Endothelial cell of umbilical vein (primary cell): ENCODE measurements at regions not wholly inside any gene's neighbourhood (a gene's known extent, or its start where the extent isn't known, plus 50 kb on each side); places are given as distances from the start of the nearest gene placed in this dataset.

ENCODE experiments used
- BruUV-seq: library from RNA; stranded (reverse); fragments of 400-500 nt; replicated peaks from 2 replicates; lab custom pipeline; 2021; lab: Mats Ljungman, UMichigan
- CTCF ChIA-PET: fragments of 300-600, 350-600 bp; sonication (Branson Sonifier 250); formaldehyde crosslinking; loops from one replicate; lab custom pipeline; 2021; ENCODE audit warnings: antibody characterized with exemption, inconsistent platforms; lab: Charles Lee
- POLR2A ChIA-PET: fragments of 300-600, 350-600 bp; sonication (Branson Sonifier 250); formaldehyde crosslinking; loops from one replicate; lab custom pipeline; 2021; ENCODE audit warnings: antibody characterized with exemption, inconsistent platforms; lab: Charles Lee
- DNase-seq: peaks from one replicate; pipeline ENCODE4 v3.0.0-alpha.2; 2011; ENCODE audit warnings: low read depth, low spot score
- FAIRE-seq: peaks from 2 replicates; lab custom pipeline; 2011; peaks lifted over from hg19 to GRCh38; lab: Jason Lieb, UNC
- H2AFZ ChIP-seq: 2 replicates; pipeline ENCODE4 v1.6.0; 2012; ENCODE audit warnings: low read depth, low read length, control low read depth, inconsistent platforms
- H3K27ac ChIP-seq: 2 replicates; pipeline ENCODE4 v1.5.1; 2011; ENCODE audit warnings: low read depth, mild to moderate bottlenecking, control low read depth, low read length, moderate library complexity; ENCODE audit not compliant: insufficient read depth
- H3K27me3 ChIP-seq, 2 experiments: 2 replicates each; pipeline versions ENCODE4 v1.6.0 to v1.6.1; 2011; ENCODE audit warnings: low read length in 2 of 2, mixed read lengths in 1 of 2; ENCODE audit not compliant: control insufficient read depth in 2 of 2, insufficient read depth in 2 of 2
- H3K36me3 ChIP-seq, 2 experiments: 2 replicates in 1 of 2; 3 replicates in 1 of 2; pipeline ENCODE4 v1.5.1; 2011; ENCODE audit warnings: low read length in 2 of 2, mild to moderate bottlenecking in 1 of 2, moderate library complexity in 1 of 2; ENCODE audit not compliant: control insufficient read depth in 2 of 2, insufficient read depth in 2 of 2; ENCODE audit errors: extremely low read depth in 1 of 2
- H3K4me1 ChIP-seq: 3 replicates; pipeline ENCODE4 v1.5.1; 2011; ENCODE audit warnings: mild to moderate bottlenecking, low read length; ENCODE audit not compliant: control insufficient read depth, insufficient read depth; ENCODE audit errors: extremely low read depth
- H3K4me2 ChIP-seq: 2 replicates; pipeline ENCODE4 v1.6.1; 2011; ENCODE audit warnings: low read length, control low read depth, mixed read lengths; ENCODE audit not compliant: insufficient read depth
- H3K4me3 ChIP-seq, 3 experiments: fragments of 200-600 bp in 1 of 3; sonication (generic), shearing (Covaris generic) in 1 of 3; replicated peaks in 1 of 3; 2 replicates each; pipeline ENCODE4 v1.5.1; 2011 to 2016; ENCODE audit warnings: control low read depth in 3 of 3, low read length in 3 of 3, mild to moderate bottlenecking in 2 of 3, inconsistent platforms in 1 of 3, low read depth in 1 of 3, moderate library complexity in 1 of 3; ENCODE audit not compliant: insufficient read depth in 1 of 3
- H3K79me2 ChIP-seq: 2 replicates; pipeline ENCODE4 v1.6.0; 2012; ENCODE audit warnings: low read length, inconsistent platforms; ENCODE audit not compliant: control insufficient read depth, insufficient read depth
- H3K9ac ChIP-seq: replicated peaks from 2 replicates; pipeline ENCODE3; 2011; ENCODE audit warnings: low read length, control low read depth; ENCODE audit not compliant: insufficient read depth; ENCODE audit errors: extremely low read depth
- H3K9me1 ChIP-seq: replicated peaks from 3 replicates; pipeline ENCODE4 v1.6.0; 2011; ENCODE audit warnings: mild to moderate bottlenecking, low read length; ENCODE audit not compliant: control insufficient read depth, insufficient read depth; ENCODE audit errors: extremely low read depth
- H3K9me3 ChIP-seq: replicated peaks from 2 replicates; pipeline ENCODE4 v1.5.1; 2012; ENCODE audit warnings: low read length, inconsistent platforms; ENCODE audit not compliant: control insufficient read depth, insufficient read depth
- H4K20me1 ChIP-seq: replicated peaks from 2 replicates; pipeline ENCODE3; 2011; ENCODE audit warnings: mild to moderate bottlenecking, low read length; ENCODE audit not compliant: control insufficient read depth, insufficient read depth; ENCODE audit errors: extremely low read depth
- CTCF ChIP-seq, 2 donors: IDR thresholded peaks; 1 replicate in 1 of 2; 2 replicates in 1 of 2; pipeline ENCODE4 v1.5.1; 2011; ENCODE audit warnings: low read length in 2 of 2, mild to moderate bottlenecking in 2 of 2, moderate library complexity in 2 of 2, control low read depth in 1 of 2, inconsistent platforms in 1 of 2, low read depth in 1 of 2; ENCODE audit not compliant: insufficient read depth in 1 of 2; ENCODE audit errors: extremely low read depth in 1 of 2
- EZH2 ChIP-seq: IDR thresholded peaks from 2 replicates; pipeline ENCODE4 v1.6.1; 2012; ENCODE audit warnings: borderline replicate concordance, low read depth, mild to moderate bottlenecking, moderate library complexity, low read length, inconsistent platforms; ENCODE audit not compliant: severe bottlenecking
- FOS ChIP-seq: IDR thresholded peaks from 2 replicates; pipeline ENCODE4 v1.6.1; 2011; ENCODE audit warnings: mild to moderate bottlenecking, low read length, moderate library complexity, borderline replicate concordance; ENCODE audit not compliant: insufficient read depth
- GATA2 ChIP-seq: IDR thresholded peaks from 2 replicates; pipeline ENCODE4 v1.7.0; 2011; ENCODE audit warnings: low read depth, mild to moderate bottlenecking, moderate library complexity, mixed read lengths, low read length; ENCODE audit not compliant: insufficient read length, insufficient read depth
- JUN ChIP-seq: IDR thresholded peaks from 2 replicates; pipeline ENCODE4 v1.6.1; 2011; ENCODE audit warnings: borderline replicate concordance, low read depth; ENCODE audit not compliant: insufficient read length, insufficient read depth
- MAX ChIP-seq: IDR thresholded peaks from 2 replicates; pipeline ENCODE4 v1.6.1; 2011; ENCODE audit not compliant: insufficient read depth, insufficient read length
- MYC ChIP-seq: IDR thresholded peaks from one replicate; pipeline ENCODE4 v1.6.1; 2011; ENCODE audit warnings: mild to moderate bottlenecking, low read depth, low read length
- POLR2A ChIP-seq: IDR thresholded peaks from 2 replicates; pipeline ENCODE4 v1.6.1; 2012; ENCODE audit warnings: low read depth, mild to moderate bottlenecking, control low read depth, low read length
- POLR2AphosphoS5 ChIP-seq: IDR thresholded peaks from 2 replicates; pipeline ENCODE4 v1.6.1; 2012; ENCODE audit warnings: low read depth, mild to moderate bottlenecking, control low read depth, low read length, moderate library complexity; ENCODE audit not compliant: insufficient read depth
- dilution Hi-C: fragments of 300-500 bp; cut with MboI; formaldehyde crosslinking; loops from one replicate; pipeline ENCODE4 v1.15.0; 2019; ENCODE audit warnings: low sequenced_read_pairs; ENCODE audit not compliant: extremely low pct_ligation_motif_present
- intact Hi-C: fragments of 100-400 bp; cut with micrococcal nuclease; formaldehyde crosslinking; loops from one replicate; pipeline ENCODE4 v1.10.0; 2022

GRCh38 chr3:176816937-176817336, 380.3 kb downstream of the TBL1XR1 start:
- H4K20me1 ChIP-seq, result no peaks in the 10 kb centered on the region
- POLR2A ChIA-PET, result no interaction called here
- no peaks in the 10 kb centered on the region for H3K9me1 ChIP-seq
- no peaks in the 10 kb centered on the region for H3K36me3 ChIP-seq
- no peak overlapping the region for H3K4me2 ChIP-seq
- H2AFZ ChIP-seq, result no peak overlapping the region
- no peaks in the 10 kb centered on the region for H3K4me1 ChIP-seq
- intact Hi-C loops, result no loop called here
- dilution Hi-C loops, result no loop called here
- no peak for TF ChIP-seq JUN
- no peak for TF ChIP-seq MAX
- TF ChIP-seq CTCF (IDR thresholded peaks at IDR 0.05; ENCODE audit: extremely low read depth in 1 of 2, insufficient read depth in 1 of 2, low read depth in 1 of 2, low read length in 2 of 2), result no peak
- TF ChIP-seq POLR2A, result no peak
- TF ChIP-seq GATA2, result no peak
- no peak for TF ChIP-seq EZH2
- TF ChIP-seq POLR2AphosphoS5, result no peak
- TF ChIP-seq FOS, result no peak
- no peak for TF ChIP-seq MYC
- no peaks in the 10 kb centered on the region for H3K27me3 ChIP-seq
- no TSS peak for BruUV-seq
- no peaks in the 10 kb centered on the region for H3K9me3 ChIP-seq
- H3K79me2 ChIP-seq, result no peaks in the 10 kb centered on the region
- no peak overlapping the region for H3K9ac ChIP-seq
- no peak overlapping the region for H3K27ac ChIP-seq
- DNase-seq, result no peak
- CTCF ChIA-PET, result interaction anchor here (1.2 kb wide), 1 partner anchor 153 kb away, joined by 3 read pairs; no protein-coding TSS in a partner anchor
- H3K4me3 ChIP-seq, result no peak overlapping the region
- FAIRE-seq, result no peak
